ENCODE measurements at regions not wholly inside any gene's neighbourhood (a gene's known extent, or its start where the extent isn't known, plus 50 kb on each side); places are given as distances from the start of the nearest gene placed in this dataset.

- H3K9me3 ChIP-seq (ENCODE audit: control insufficient read depth in 1 of 2, low read length in 2 of 2) = peaks cover 8 to 18% of the 10 kb centered on the region in 2 donors
- no peak overlapping the region for H3K4me3 ChIP-seq (ENCODE audit: low read depth in 1 of 2, low read length in 2 of 2)
- H3K27ac ChIP-seq (ENCODE audit: low read length) = no peak overlapping the region
- no peaks in the 10 kb centered on the region for H3K27me3 ChIP-seq (ENCODE audit: low read depth, low read length)
- H3K4me1 ChIP-seq (ENCODE audit: control insufficient read depth in 1 of 2, insufficient read depth in 2 of 2, low read length in 2 of 2) = no peaks in the 10 kb centered on the region
- no peaks in the 10 kb centered on the region for H3K36me3 ChIP-seq (ENCODE audit: control insufficient read depth in 1 of 2, insufficient read depth in 2 of 2, low read length in 2 of 2)
These were observed 443.4 kb downstream of the TBC1D4 start for GRCh38 chr13:75038393-75039113.

DNA sequence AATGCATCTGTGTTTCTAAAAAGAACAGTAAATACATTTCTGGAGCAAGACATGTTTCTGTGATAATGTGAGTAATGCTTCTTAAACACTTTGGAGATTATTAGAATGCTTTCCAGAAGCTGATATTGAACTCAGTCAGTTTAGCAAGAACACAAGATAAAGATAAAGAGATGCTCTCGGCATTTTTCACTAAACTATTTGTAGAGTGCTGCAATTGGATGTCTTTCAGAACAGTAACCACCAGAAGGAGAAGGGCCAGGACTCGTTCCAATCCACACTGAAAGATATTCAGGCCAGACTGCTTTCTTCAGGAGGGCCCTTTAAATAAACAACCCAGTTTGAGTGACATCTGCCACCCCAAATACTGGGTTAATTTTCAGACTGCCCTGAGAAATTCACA is 456.0 kb downstream of the TBC1D4 start:
- Histone ChIP-seq H3K4me3 (ENCODE audit: low read depth in 1 of 2, low read length in 2 of 2) (no peak overlapping the region), H3K4me1 (ENCODE audit: control insufficient read depth in 1 of 2, insufficient read depth in 2 of 2, low read length in 2 of 2) (no peaks in the 10 kb centered on the region), H3K27me3 (ENCODE audit: low read depth, low read length) (no peaks in the 10 kb centered on the region), H3K27ac (ENCODE audit: low read length) (no peak overlapping the region), H3K9me3 (ENCODE audit: control insufficient read depth in 1 of 2, low read length in 2 of 2) (peaks cover 0 to 3% of the 10 kb centered on the region in 2 donors), H3K36me3 (ENCODE audit: control insufficient read depth in 1 of 2, insufficient read depth in 2 of 2, low read length in 2 of 2) (no peaks in the 10 kb centered on the region)

GRCh38 chr13:75024602-75025001 is 457.4 kb downstream of the TBC1D4 start:
- Histone ChIP-seq H3K4me3 (ENCODE audit: low read depth in 1 of 2, low read length in 2 of 2) (no peak overlapping the region), H3K9me3 (ENCODE audit: control insufficient read depth in 1 of 2, low read length in 2 of 2) (no peaks in the 10 kb centered on the region), H3K27me3 (ENCODE audit: low read depth, low read length) (no peaks in the 10 kb centered on the region), H3K4me1 (ENCODE audit: control insufficient read depth in 1 of 2, insufficient read depth in 2 of 2, low read length in 2 of 2) (no peaks in the 10 kb centered on the region), H3K36me3 (ENCODE audit: control insufficient read depth in 1 of 2, insufficient read depth in 2 of 2, low read length in 2 of 2) (no peaks in the 10 kb centered on the region), H3K27ac (ENCODE audit: low read length) (no peak overlapping the region)

GRCh38 chr13:75023609-75024008 is 458.4 kb downstream of the TBC1D4 start:
- no peak overlapping the region for H3K27ac ChIP-seq (ENCODE audit: low read length)
- H3K36me3 ChIP-seq (ENCODE audit: control insufficient read depth in 1 of 2, insufficient read depth in 2 of 2, low read length in 2 of 2) = no peaks in the 10 kb centered on the region
- no peak overlapping the region for H3K4me3 ChIP-seq (ENCODE audit: low read depth in 1 of 2, low read length in 2 of 2)
- H3K27me3 ChIP-seq (ENCODE audit: low read depth, low read length) = no peaks in the 10 kb centered on the region
- no peaks in the 10 kb centered on the region for H3K4me1 ChIP-seq (ENCODE audit: control insufficient read depth in 1 of 2, insufficient read depth in 2 of 2, low read length in 2 of 2)
- no peaks in the 10 kb centered on the region for H3K9me3 ChIP-seq (ENCODE audit: control insufficient read depth in 1 of 2, low read length in 2 of 2)

DNA sequence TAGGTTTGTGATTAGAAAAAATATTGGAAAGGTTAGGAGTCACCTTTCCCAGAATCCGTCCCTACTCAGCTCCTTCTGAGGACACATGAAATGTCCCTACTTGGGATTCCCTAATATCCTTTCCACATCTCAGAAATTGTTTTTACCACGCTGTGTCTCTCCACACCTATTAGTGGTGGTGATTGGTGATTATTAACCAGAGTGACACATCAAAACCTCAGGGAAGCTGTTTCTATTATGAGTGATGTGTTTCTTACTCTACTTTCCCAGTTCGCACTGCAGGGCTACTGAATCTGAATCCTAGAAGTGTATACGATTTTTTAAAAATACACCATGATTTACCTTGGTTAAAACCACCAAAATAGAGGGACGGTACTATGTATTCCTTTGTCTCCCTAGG is 460.8 kb downstream of the TBC1D4 start:
- H3K9me3 ChIP-seq (ENCODE audit: control insufficient read depth in 1 of 2, low read length in 2 of 2) = no peaks in the 10 kb centered on the region
- no peaks in the 10 kb centered on the region for H3K4me1 ChIP-seq (ENCODE audit: control insufficient read depth in 1 of 2, insufficient read depth in 2 of 2, low read length in 2 of 2)
- H3K36me3 ChIP-seq (ENCODE audit: control insufficient read depth in 1 of 2, insufficient read depth in 2 of 2, low read length in 2 of 2) = no peaks in the 10 kb centered on the region
- H3K4me3 ChIP-seq (ENCODE audit: low read depth in 1 of 2, low read length in 2 of 2) = no peak overlapping the region
- H3K27ac ChIP-seq (ENCODE audit: low read length) = no peak overlapping the region
- H3K27me3 ChIP-seq (ENCODE audit: low read depth, low read length) = no peaks in the 10 kb centered on the region

DNA sequence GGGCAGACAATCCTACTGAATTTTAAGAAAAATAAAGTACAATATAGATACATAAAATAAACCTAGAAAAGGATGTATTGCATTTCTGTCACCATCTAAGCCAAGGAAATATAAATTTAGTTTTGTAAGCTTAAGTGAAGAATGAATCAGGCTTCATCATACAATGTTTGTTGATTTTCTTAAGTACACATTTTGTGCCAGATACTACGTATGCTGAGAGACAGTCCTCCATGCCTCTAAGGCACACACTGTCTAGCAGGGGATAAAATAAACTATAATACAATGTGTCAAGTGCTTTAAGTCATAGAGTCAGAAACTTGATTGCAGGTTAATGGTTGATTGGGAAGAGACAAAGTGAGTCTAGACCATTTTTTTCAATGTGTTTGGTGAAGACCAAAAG is 465.7 kb downstream of the TBC1D4 start:
- Histone ChIP-seq H3K27ac (ENCODE audit: low read length) (no peak overlapping the region), H3K4me3 (ENCODE audit: low read depth in 1 of 2, low read length in 2 of 2) (no peak overlapping the region), H3K9me3 (ENCODE audit: control insufficient read depth in 1 of 2, low read length in 2 of 2) (no peaks in the 10 kb centered on the region), H3K4me1 (ENCODE audit: control insufficient read depth in 1 of 2, insufficient read depth in 2 of 2, low read length in 2 of 2) (no peaks in the 10 kb centered on the region), H3K36me3 (ENCODE audit: control insufficient read depth in 1 of 2, insufficient read depth in 2 of 2, low read length in 2 of 2) (no peaks in the 10 kb centered on the region), H3K27me3 (ENCODE audit: low read depth, low read length) (no peaks in the 10 kb centered on the region)

GRCh38 chr13:75013818-75014217 is 468.2 kb downstream of the TBC1D4 start:
- Histone ChIP-seq H3K9me3 (ENCODE audit: control insufficient read depth in 1 of 2, low read length in 2 of 2) (no peaks in the 10 kb centered on the region), H3K27ac (ENCODE audit: low read length) (no peak overlapping the region), H3K4me3 (ENCODE audit: low read depth in 1 of 2, low read length in 2 of 2) (no peak overlapping the region), H3K27me3 (ENCODE audit: low read depth, low read length) (no peaks in the 10 kb centered on the region), H3K36me3 (ENCODE audit: control insufficient read depth in 1 of 2, insufficient read depth in 2 of 2, low read length in 2 of 2) (no peaks in the 10 kb centered on the region), H3K4me1 (ENCODE audit: control insufficient read depth in 1 of 2, insufficient read depth in 2 of 2, low read length in 2 of 2) (no peaks in the 10 kb centered on the region)

- Histone ChIP-seq H3K27me3 (ENCODE audit: low read depth, low read length) (no peaks in the 10 kb centered on the region), H3K9me3 (ENCODE audit: control insufficient read depth in 1 of 2, low read length in 2 of 2) (no peaks in the 10 kb centered on the region), H3K36me3 (ENCODE audit: control insufficient read depth in 1 of 2, insufficient read depth in 2 of 2, low read length in 2 of 2) (no peaks in the 10 kb centered on the region), H3K4me3 (ENCODE audit: low read depth in 1 of 2, low read length in 2 of 2) (no peak overlapping the region), H3K4me1 (ENCODE audit: control insufficient read depth in 1 of 2, insufficient read depth in 2 of 2, low read length in 2 of 2) (no peaks in the 10 kb centered on the region), H3K27ac (ENCODE audit: low read length) (no peak overlapping the region)
These were observed 471.0 kb downstream of the TBC1D4 start for GRCh38 chr13:75010941-75011340.

GRCh38 chr13:75008926-75009325 is 473.0 kb downstream of the TBC1D4 start:
- no peaks in the 10 kb centered on the region for H3K4me1 ChIP-seq (ENCODE audit: control insufficient read depth in 1 of 2, insufficient read depth in 2 of 2, low read length in 2 of 2)
- H3K27me3 ChIP-seq (ENCODE audit: low read depth, low read length) = no peaks in the 10 kb centered on the region
- no peak overlapping the region for H3K4me3 ChIP-seq (ENCODE audit: low read depth in 1 of 2, low read length in 2 of 2)
- H3K27ac ChIP-seq (ENCODE audit: low read length) = no peak overlapping the region
- H3K9me3 ChIP-seq (ENCODE audit: control insufficient read depth in 1 of 2, low read length in 2 of 2) = no peaks in the 10 kb centered on the region
- no peaks in the 10 kb centered on the region for H3K36me3 ChIP-seq (ENCODE audit: control insufficient read depth in 1 of 2, insufficient read depth in 2 of 2, low read length in 2 of 2)

DNA sequence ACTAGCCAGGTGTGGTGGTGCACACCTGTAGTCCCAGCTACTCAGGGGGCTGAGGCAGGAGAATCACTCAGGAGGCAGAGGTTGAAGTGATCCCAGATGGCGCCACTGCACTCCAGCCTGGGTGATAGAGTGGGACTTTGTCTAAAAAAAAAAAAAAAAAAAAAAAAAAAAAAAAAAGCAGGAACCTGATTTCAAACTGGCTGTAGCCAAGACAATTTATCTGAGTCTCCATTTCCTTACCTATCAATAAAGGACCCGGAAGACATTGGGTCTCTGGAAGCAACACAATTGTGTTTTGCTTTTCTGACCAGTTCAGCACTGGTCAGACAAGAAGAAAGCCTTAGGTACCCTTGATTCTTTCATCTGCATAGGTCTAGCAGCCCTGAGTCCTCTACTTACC is 491.0 kb downstream of the TBC1D4 start:
- Histone ChIP-seq H3K27me3 (ENCODE audit: low read depth, low read length) (no peaks in the 10 kb centered on the region), H3K4me1 (ENCODE audit: control insufficient read depth in 1 of 2, insufficient read depth in 2 of 2, low read length in 2 of 2) (no peaks in the 10 kb centered on the region), H3K4me3 (ENCODE audit: low read depth in 1 of 2, low read length in 2 of 2) (no peak overlapping the region), H3K9me3 (ENCODE audit: control insufficient read depth in 1 of 2, low read length in 2 of 2) (no peaks in the 10 kb centered on the region), H3K27ac (ENCODE audit: low read length) (no peak overlapping the region), H3K36me3 (ENCODE audit: control insufficient read depth in 1 of 2, insufficient read depth in 2 of 2, low read length in 2 of 2) (no peaks in the 10 kb centered on the region)

GRCh38 chr13:74987124-74987690 is 494.8 kb downstream of the TBC1D4 start:
- H3K9me3 ChIP-seq (ENCODE audit: control insufficient read depth in 1 of 2, low read length in 2 of 2) = no peaks in the 10 kb centered on the region
- H3K27me3 ChIP-seq (ENCODE audit: low read depth, low read length) = no peaks in the 10 kb centered on the region
- no peaks in the 10 kb centered on the region for H3K4me1 ChIP-seq (ENCODE audit: control insufficient read depth in 1 of 2, insufficient read depth in 2 of 2, low read length in 2 of 2)
- no peak overlapping the region for H3K4me3 ChIP-seq (ENCODE audit: low read depth in 1 of 2, low read length in 2 of 2)
- no peaks in the 10 kb centered on the region for H3K36me3 ChIP-seq (ENCODE audit: control insufficient read depth in 1 of 2, insufficient read depth in 2 of 2, low read length in 2 of 2)
- no peak overlapping the region for H3K27ac ChIP-seq (ENCODE audit: low read length)

GRCh38 chr13:74986609-74987008 is 495.4 kb downstream of the TBC1D4 start:
- no peak overlapping the region for H3K4me3 ChIP-seq (ENCODE audit: low read depth in 1 of 2, low read length in 2 of 2)
- H3K27ac ChIP-seq (ENCODE audit: low read length) = no peak overlapping the region
- no peaks in the 10 kb centered on the region for H3K27me3 ChIP-seq (ENCODE audit: low read depth, low read length)
- H3K4me1 ChIP-seq (ENCODE audit: control insufficient read depth in 1 of 2, insufficient read depth in 2 of 2, low read length in 2 of 2) = no peaks in the 10 kb centered on the region
- no peaks in the 10 kb centered on the region for H3K9me3 ChIP-seq (ENCODE audit: control insufficient read depth in 1 of 2, low read length in 2 of 2)
- no peaks in the 10 kb centered on the region for H3K36me3 ChIP-seq (ENCODE audit: control insufficient read depth in 1 of 2, insufficient read depth in 2 of 2, low read length in 2 of 2)

Measured in muscle layer of duodenum (tissue), 2 donors.